Upper lobe of left lung (tissue), 6 donors: ENCODE measurements at regions not wholly inside any gene's neighbourhood (a gene's known extent, or its start where the extent isn't known, plus 50 kb on each side); places are given as distances from the start of the nearest gene placed in this dataset.

Experiments used
- ATAC-seq, 2 donors: fragments of 200-7000 bp; cut with Tn5 transposase; one replicate each; pipeline ENCODE4 v1.9.1; 2022; ENCODE audit warnings: mild to moderate bottlenecking in 2 of 2, moderate library complexity in 2 of 2; ENCODE audit not compliant: low FRiP score in 2 of 2
- DNase-seq, 2 donors: peaks; one replicate each; pipeline ENCODE4 v3.0.0-alpha.2; 2019 to 2020
- H3K27ac ChIP-seq, 4 donors: fragments of 200-600 bp; sonication (generic); one replicate each; pipeline ENCODE4 v1.5.1; 2016 to 2019
- H3K27me3 ChIP-seq, 4 donors: fragments of 200-600 bp; sonication (generic); one replicate each; pipeline ENCODE4 v1.5.1; 2017 to 2019
- H3K36me3 ChIP-seq, 4 donors: fragments of 200-600 bp; sonication (generic); one replicate each; pipeline ENCODE4 v1.5.1; 2016 to 2019
- H3K4me1 ChIP-seq, 4 donors: fragments of 200-600 bp; sonication (generic); one replicate each; pipeline ENCODE4 v1.5.1; 2018 to 2019
- H3K4me3 ChIP-seq, 4 donors: fragments of 200-600 bp; sonication (generic); one replicate each; pipeline ENCODE4 v1.5.1; 2017 to 2019; ENCODE audit warnings: mild to moderate bottlenecking in 2 of 4, moderate library complexity in 1 of 4
- H3K9me3 ChIP-seq, 4 donors: fragments of 200-600 bp; sonication (generic); one replicate each; pipeline ENCODE4 v1.5.1; 2018 to 2019
- EP300 ChIP-seq, 4 donors: sonication (generic); formaldehyde crosslinking; IDR thresholded peaks; one replicate each; pipeline ENCODE4 v1.5.1; 2017; ENCODE audit warnings: antibody characterized with exemption in 4 of 4, control low read depth in 2 of 4
- POLR2A ChIP-seq, 4 donors: fragments of 450-650 bp; IDR thresholded peaks; one replicate each; pipeline ENCODE4 v1.5.1; 2016 to 2017; ENCODE audit warnings: antibody characterized with exemption in 4 of 4, mild to moderate bottlenecking in 2 of 4
- POLR2AphosphoS5 ChIP-seq, 2 donors: sonication (generic); formaldehyde crosslinking; IDR thresholded peaks; one replicate each; pipeline ENCODE4 v1.5.1; 2017; ENCODE audit warnings: antibody characterized with exemption in 2 of 2
- WGBS, 2 donors: methylation state at CpG; one replicate each; pipeline ENCODE4 v1.1.5; 2017 to 2018; 5-methylcytosine and 5-hydroxymethylcytosine counted together
- TF ChIP-seq, protein P1 (sequence below), 6 experiments: fragments of 450-650 bp in 4 of 6; fragments of 200-600 bp in 2 of 6; sonication (generic) in 2 of 6; IDR thresholded peaks; one replicate each; pipeline ENCODE4 v1.5.1; 2016 to 2019; ENCODE audit warnings: antibody characterized with exemption in 6 of 6
- donor health status: DM: no; HTN: no; CAD: no; lungs with moderate emphysema.
- donor health status: DM: no; HTN: yes; CAD: no; lungs with severe emphysema.

DNA sequence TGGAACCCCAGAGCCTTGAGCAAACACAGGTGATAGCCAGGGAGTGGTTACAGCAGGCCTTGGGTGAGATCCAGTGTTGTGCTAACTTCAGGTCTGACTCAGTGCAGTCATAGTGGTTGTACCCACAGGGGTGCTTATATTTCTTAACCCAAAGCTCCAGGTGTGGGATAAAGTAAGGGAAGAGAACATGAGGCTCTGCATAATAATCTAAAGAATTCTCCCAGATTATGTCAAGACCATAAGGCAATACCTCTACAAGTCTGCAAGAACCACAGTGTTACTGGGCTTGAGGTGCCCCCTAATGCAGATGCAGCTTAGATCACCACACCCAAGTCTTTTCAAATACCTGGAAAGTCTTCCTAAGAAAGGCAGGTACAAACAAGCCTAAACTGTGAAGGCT, 485.4 kb downstream of the RFC3 start:
- no peak for DNase-seq
- H3K9me3 ChIP-seq = no peaks in the 10 kb centered on the region
- H3K4me3 ChIP-seq = no peak overlapping the region
- no peaks in the 10 kb centered on the region for H3K27me3 ChIP-seq
- ATAC-seq = no peak
- no peaks in the 10 kb centered on the region for H3K4me1 ChIP-seq
- no peaks in the 10 kb centered on the region for H3K36me3 ChIP-seq
- TF ChIP-seq POLR2AphosphoS5 (IDR thresholded peaks at IDR 0.05) = no peak
- TF ChIP-seq POLR2A (IDR thresholded peaks at IDR 0.05) = no peak
- no peak for TF ChIP-seq EP300 (IDR thresholded peaks at IDR 0.05)
- TF ChIP-seq, protein P1, sequence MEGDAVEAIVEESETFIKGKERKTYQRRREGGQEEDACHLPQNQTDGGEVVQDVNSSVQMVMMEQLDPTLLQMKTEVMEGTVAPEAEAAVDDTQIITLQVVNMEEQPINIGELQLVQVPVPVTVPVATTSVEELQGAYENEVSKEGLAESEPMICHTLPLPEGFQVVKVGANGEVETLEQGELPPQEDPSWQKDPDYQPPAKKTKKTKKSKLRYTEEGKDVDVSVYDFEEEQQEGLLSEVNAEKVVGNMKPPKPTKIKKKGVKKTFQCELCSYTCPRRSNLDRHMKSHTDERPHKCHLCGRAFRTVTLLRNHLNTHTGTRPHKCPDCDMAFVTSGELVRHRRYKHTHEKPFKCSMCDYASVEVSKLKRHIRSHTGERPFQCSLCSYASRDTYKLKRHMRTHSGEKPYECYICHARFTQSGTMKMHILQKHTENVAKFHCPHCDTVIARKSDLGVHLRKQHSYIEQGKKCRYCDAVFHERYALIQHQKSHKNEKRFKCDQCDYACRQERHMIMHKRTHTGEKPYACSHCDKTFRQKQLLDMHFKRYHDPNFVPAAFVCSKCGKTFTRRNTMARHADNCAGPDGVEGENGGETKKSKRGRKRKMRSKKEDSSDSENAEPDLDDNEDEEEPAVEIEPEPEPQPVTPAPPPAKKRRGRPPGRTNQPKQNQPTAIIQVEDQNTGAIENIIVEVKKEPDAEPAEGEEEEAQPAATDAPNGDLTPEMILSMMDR (IDR thresholded peaks at IDR 0.05) = no peak
- no peak overlapping the region for H3K27ac ChIP-seq

DNA sequence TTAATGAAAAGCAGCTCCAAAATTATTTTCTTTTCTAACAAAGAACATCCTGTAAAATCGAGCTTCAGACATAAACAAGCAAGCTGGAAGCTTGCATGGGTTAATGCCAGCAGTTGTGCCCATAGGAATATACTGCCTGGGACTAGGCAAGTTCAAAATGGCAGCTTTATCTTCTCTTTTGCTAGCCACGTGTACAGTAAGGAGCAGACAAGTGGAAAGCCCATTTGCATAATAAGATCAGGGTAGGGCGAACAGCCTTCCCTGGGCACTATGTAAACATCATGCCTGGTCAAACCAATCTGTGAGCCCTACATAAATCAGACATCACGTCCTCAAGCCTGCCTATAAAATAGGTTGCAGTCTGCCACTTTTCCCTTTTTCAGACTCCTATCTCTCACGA, 489.7 kb downstream of the RFC3 start:
- Histone ChIP-seq H3K27me3 (no peaks in the 10 kb centered on the region), H3K9me3 (no peaks in the 10 kb centered on the region), H3K4me1 (no peaks in the 10 kb centered on the region), H3K27ac (no peak overlapping the region), H3K4me3 (no peak overlapping the region), H3K36me3 (no peaks in the 10 kb centered on the region)
- no peak for ATAC-seq
- TF ChIP-seq, protein P1 (IDR thresholded peaks at IDR 0.05) = no peak
- TF ChIP-seq POLR2A (IDR thresholded peaks at IDR 0.05) (no peak), POLR2AphosphoS5 (IDR thresholded peaks at IDR 0.05) (no peak), EP300 (IDR thresholded peaks at IDR 0.05) (no peak)
- DNase-seq = no peak
- 59 to 73% methylated on average over 5 of the region's 5 CpGs for WGBS, 2 donors

- TF ChIP-seq POLR2AphosphoS5 (IDR thresholded peaks at IDR 0.05) = no peak
- TF ChIP-seq POLR2A (IDR thresholded peaks at IDR 0.05) = no peak
- no peak for TF ChIP-seq EP300 (IDR thresholded peaks at IDR 0.05)
- TF ChIP-seq, protein P1 (IDR thresholded peaks at IDR 0.05) = no peak
- 89 to 95% methylated on average over 1 of the region's 1 CpG for WGBS, 2 donors
- H3K27me3 ChIP-seq = no peaks in the 10 kb centered on the region
- H3K4me3 ChIP-seq = no peak overlapping the region
- no peaks in the 10 kb centered on the region for H3K9me3 ChIP-seq
- H3K36me3 ChIP-seq = no peaks in the 10 kb centered on the region
- no peak overlapping the region for H3K27ac ChIP-seq
- no peak for DNase-seq
- H3K4me1 ChIP-seq = no peaks in the 10 kb centered on the region
- no peak for ATAC-seq
These were observed 490.8 kb downstream of the RFC3 start for GRCh38 chr13:34308725-34309124.

GRCh38 chr13:34310539-34310938, 492.6 kb downstream of the RFC3 start:
- Histone ChIP-seq H3K36me3 (no peaks in the 10 kb centered on the region), H3K9me3 (no peaks in the 10 kb centered on the region), H3K4me1 (no peaks in the 10 kb centered on the region), H3K4me3 (no peak overlapping the region), H3K27ac (no peak overlapping the region), H3K27me3 (no peaks in the 10 kb centered on the region)
- TF ChIP-seq, protein P1 (IDR thresholded peaks at IDR 0.05) = no peak
- TF ChIP-seq POLR2AphosphoS5 (IDR thresholded peaks at IDR 0.05) (no peak), POLR2A (IDR thresholded peaks at IDR 0.05) (no peak), EP300 (IDR thresholded peaks at IDR 0.05) (no peak)
- ATAC-seq = no peak
- DNase-seq = no peak
- WGBS, 2 donors = 85 to 87% methylated on average over 3 of the region's 3 CpGs

GRCh38 chr13:34311251-34311650, 493.3 kb downstream of the RFC3 start:
- ATAC-seq (no peak), DNase-seq (no peak)
- TF ChIP-seq, protein P1 (IDR thresholded peaks at IDR 0.05) = no peak
- TF ChIP-seq POLR2AphosphoS5 (IDR thresholded peaks at IDR 0.05) = no peak
- TF ChIP-seq EP300 (IDR thresholded peaks at IDR 0.05) = no peak
- TF ChIP-seq POLR2A (IDR thresholded peaks at IDR 0.05) = no peak
- no peak overlapping the region for H3K27ac ChIP-seq
- no peaks in the 10 kb centered on the region for H3K36me3 ChIP-seq
- no peaks in the 10 kb centered on the region for H3K4me1 ChIP-seq
- no peaks in the 10 kb centered on the region for H3K27me3 ChIP-seq
- no peaks in the 10 kb centered on the region for H3K9me3 ChIP-seq
- no peak overlapping the region for H3K4me3 ChIP-seq
